H9 (cell line): ENCODE measurements at regions not wholly inside any gene's neighbourhood (a gene's known extent, or its start where the extent isn't known, plus 50 kb on each side); places are given as distances from the start of the nearest gene placed in this dataset.

Experiments
- DNase-seq: peaks from one replicate; pipeline ENCODE4 v3.0.0-alpha.2; 2017
- H2AFZ ChIP-seq: one replicate; pipeline ENCODE4 v1.6.1; 2013; ENCODE audit warnings: mild to moderate bottlenecking, low read length, control low read depth, moderate library complexity
- H2AK5ac ChIP-seq: 2 replicates; pipeline ENCODE4 v1.6.1; 2013; ENCODE audit warnings: low read length, control low read depth, mixed read lengths; ENCODE audit not compliant: insufficient read length
- H2BK120ac ChIP-seq: one replicate; pipeline ENCODE4 v1.6.1; 2013; ENCODE audit warnings: low read depth, mild to moderate bottlenecking, low read length, control low read depth, inconsistent platforms; ENCODE audit not compliant: poor library complexity, severe bottlenecking
- H2BK12ac ChIP-seq: 2 replicates; pipeline ENCODE4 v1.6.1; 2013; ENCODE audit warnings: low read length, control low read depth, mixed read lengths, low read depth; ENCODE audit not compliant: insufficient read length
- H2BK15ac ChIP-seq: 2 replicates; pipeline ENCODE4 v1.6.1; 2013; ENCODE audit warnings: low read depth, low read length, control low read depth
- H2BK20ac ChIP-seq: one replicate; pipeline ENCODE4 v1.6.1; 2013; ENCODE audit warnings: low read depth, mild to moderate bottlenecking, low read length, control low read depth, inconsistent platforms; ENCODE audit not compliant: poor library complexity, severe bottlenecking
- H2BK5ac ChIP-seq: 2 replicates; pipeline ENCODE4 v1.6.1; 2013; ENCODE audit warnings: low read length, control low read depth, mixed read lengths; ENCODE audit not compliant: insufficient read length
- H3K14ac ChIP-seq: 2 replicates; pipeline ENCODE4 v1.6.1; 2013; ENCODE audit warnings: low read length, control low read depth; ENCODE audit not compliant: insufficient read depth
- H3K18ac ChIP-seq: 2 replicates; pipeline ENCODE4 v1.6.1; 2013; ENCODE audit warnings: low read depth, mild to moderate bottlenecking, mixed read lengths, low read length, control low read depth; ENCODE audit not compliant: insufficient read length
- H3K23ac ChIP-seq: 2 replicates; pipeline ENCODE4 v1.6.1; 2013; ENCODE audit warnings: low read length, control low read depth, mixed read lengths, low read depth; ENCODE audit not compliant: insufficient read length
- H3K23me2 ChIP-seq: 2 replicates; pipeline ENCODE4 v1.6.1; 2013; ENCODE audit warnings: low read depth, mild to moderate bottlenecking, mixed read lengths, low read length, control low read depth; ENCODE audit not compliant: insufficient read length, poor library complexity, severe bottlenecking
- H3K27ac ChIP-seq: 2 replicates; pipeline ENCODE4 v1.5.1; 2013; ENCODE audit warnings: low read length, control low read depth, mixed read lengths, low read depth; ENCODE audit not compliant: insufficient read length
- H3K27me3 ChIP-seq: 2 replicates; pipeline ENCODE4 v1.6.1; 2013; ENCODE audit warnings: low read length, control low read depth, inconsistent platforms; ENCODE audit not compliant: insufficient read depth
- H3K4ac ChIP-seq: 2 replicates; pipeline ENCODE4 v1.6.1; 2013; ENCODE audit warnings: low read depth, mild to moderate bottlenecking, control low read depth, inconsistent platforms, low read length, moderate library complexity
- H3K4me1 ChIP-seq: 2 replicates; pipeline ENCODE4 v1.6.1; 2013; ENCODE audit warnings: low read length, control low read depth, inconsistent platforms; ENCODE audit not compliant: insufficient read depth
- H3K4me2 ChIP-seq: 2 replicates; pipeline ENCODE4 v1.6.1; 2013; ENCODE audit warnings: low read length, control low read depth, mixed read lengths; ENCODE audit not compliant: insufficient read length, insufficient read depth
- H3K56ac ChIP-seq: 2 replicates; pipeline ENCODE4 v1.6.1; 2013; ENCODE audit warnings: low read depth, mild to moderate bottlenecking, mixed read lengths, low read length, control low read depth; ENCODE audit not compliant: insufficient read length
- H3K79me1 ChIP-seq: 2 replicates; pipeline ENCODE4 v1.6.1; 2013; ENCODE audit warnings: low read depth, mild to moderate bottlenecking, moderate library complexity, low read length, control low read depth, inconsistent platforms; ENCODE audit not compliant: insufficient read depth, poor library complexity, severe bottlenecking
- H3K79me2 ChIP-seq: 2 replicates; pipeline ENCODE4 v1.6.1; 2013; ENCODE audit warnings: low read length, control low read depth, inconsistent platforms; ENCODE audit not compliant: insufficient read depth
- H3K9ac ChIP-seq: 2 replicates; pipeline ENCODE4 v1.6.1; 2013; ENCODE audit warnings: low read length, control low read depth, mixed read lengths; ENCODE audit not compliant: insufficient read length; ENCODE audit errors: extremely low read depth
- H3K9me3 ChIP-seq: one replicate; pipeline ENCODE4 v1.6.1; 2013; ENCODE audit warnings: low read depth, low read length, inconsistent platforms; ENCODE audit not compliant: control insufficient read depth
- H3T11ph ChIP-seq: one replicate; pipeline ENCODE4 v1.6.1; 2013; ENCODE audit warnings: mild to moderate bottlenecking, low read length, control low read depth, inconsistent platforms
- H4K20me1 ChIP-seq: one replicate; pipeline ENCODE4 v1.6.1; 2013; ENCODE audit not compliant: control insufficient read depth, insufficient read length, insufficient read depth
- H4K5ac ChIP-seq: 2 replicates; pipeline ENCODE4 v1.6.1; 2013; ENCODE audit warnings: low read depth, mild to moderate bottlenecking, mixed read lengths, low read length, control low read depth; ENCODE audit not compliant: insufficient read length
- H4K8ac ChIP-seq: replicated peaks from 2 replicates; pipeline ENCODE4 v1.6.1; 2013; ENCODE audit warnings: low read length, control low read depth, mixed read lengths, low read depth; ENCODE audit not compliant: insufficient read length
- H4K91ac ChIP-seq: 2 replicates; pipeline ENCODE4 v1.6.1; 2013; ENCODE audit warnings: low read depth, mild to moderate bottlenecking, moderate library complexity, mixed read lengths, low read length, control low read depth; ENCODE audit not compliant: insufficient read length
- H3K27ac Mint-ChIP-seq, 3 experiments: 2 replicates in 2 of 3; 3 replicates in 1 of 3; pipeline ENCODE4 v1.8.0; 2020 to 2021; ENCODE audit warnings: mixed read lengths in 3 of 3, mild to moderate bottlenecking in 1 of 3, moderate library complexity in 1 of 3
- H3K27me3 Mint-ChIP-seq: 2 replicates; pipeline ENCODE4 v1.8.0; 2021; ENCODE audit warnings: low read depth, mild to moderate bottlenecking, moderate library complexity, mixed read lengths
- H3K36me3 Mint-ChIP-seq, 3 experiments: 2 replicates in 2 of 3; 3 replicates in 1 of 3; pipeline ENCODE4 v1.8.0; 2020 to 2021; ENCODE audit warnings: low read depth in 3 of 3, mixed read lengths in 3 of 3; ENCODE audit not compliant: insufficient read depth in 1 of 3
- H3K4me1 Mint-ChIP-seq, 2 experiments: 2 replicates each; pipeline ENCODE4 v1.8.0; 2020; ENCODE audit warnings: mixed read lengths in 2 of 2
- H3K4me3 Mint-ChIP-seq, 2 experiments: 2 replicates in 1 of 2; 3 replicates in 1 of 2; pipeline ENCODE4 v1.8.0; 2020 to 2021; ENCODE audit warnings: mild to moderate bottlenecking in 2 of 2, mixed read lengths in 2 of 2, moderate library complexity in 1 of 2
- H3K9me3 Mint-ChIP-seq, 2 experiments: 2 replicates in 1 of 2; 3 replicates in 1 of 2; pipeline ENCODE4 v1.8.0; 2020; ENCODE audit warnings: mild to moderate bottlenecking in 2 of 2, mixed read lengths in 2 of 2, moderate library complexity in 1 of 2
- WGBS: extraction: QIAGEN DNeasy Blood & Tissue Kit; methylation state at CpG from one replicate; pipeline ENCODE4 v1.1.7; 2013; ENCODE audit warnings: missing lambda C conversion rate, low lambda C conversion rate, mixed read lengths; ENCODE audit not compliant: insufficient read length; ENCODE audit errors: extremely low coverage; 5-methylcytosine and 5-hydroxymethylcytosine counted together
- TF ChIP-seq, protein P1 (sequence below): fragments of 200-600 bp; sonication (generic); conservative IDR thresholded peaks from 3 replicates; pipeline ENCODE4 v1.8.0; 2021; ENCODE audit warnings: antibody characterized with exemption, mild to moderate bottlenecking

DNA sequence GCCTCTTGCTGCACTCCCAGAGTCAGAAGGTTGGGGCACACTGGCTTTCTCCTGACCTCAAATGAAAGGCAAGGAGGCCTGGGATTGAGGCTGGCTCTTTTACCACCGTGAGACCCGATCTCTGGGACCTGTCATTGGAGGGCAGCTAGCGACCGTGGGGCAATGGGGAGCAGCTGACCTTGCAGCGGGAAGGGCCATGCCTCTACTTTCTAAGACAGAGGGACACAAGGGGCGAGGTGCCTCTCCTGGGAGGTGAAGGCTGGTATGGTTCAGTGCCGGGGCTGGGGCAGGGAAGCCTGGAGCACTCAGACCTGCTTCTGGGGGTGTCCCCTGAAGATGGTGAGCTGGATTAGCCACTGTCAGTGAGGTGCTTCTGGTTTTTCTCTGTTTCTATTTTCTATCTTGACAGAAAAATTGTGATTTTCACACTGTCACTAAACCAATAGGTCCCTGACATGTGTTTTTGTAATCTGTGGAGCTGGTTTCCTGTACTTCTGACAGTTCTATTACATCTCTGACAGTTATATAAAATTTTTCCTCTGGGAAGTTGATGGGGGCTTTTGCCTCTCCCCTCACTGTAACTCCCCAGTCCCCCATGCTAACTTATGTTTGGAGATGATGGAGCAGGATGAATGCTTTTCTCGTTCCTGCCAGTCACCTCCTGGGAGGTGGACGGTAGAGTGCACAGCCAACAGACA is 340.8 kb downstream of the RPS24 start:
- Histone ChIP-seq H3K4me2 (no peak overlapping the region), H3K27ac (no peak overlapping the region), H2BK5ac (no peak overlapping the region), H2AFZ (no peak overlapping the region), H2AK5ac (no peak overlapping the region), H4K91ac (no peak overlapping the region), H2BK120ac (no peak overlapping the region), H3K9ac (no peak overlapping the region), H3K9me3 (no peaks in the 10 kb centered on the region), H3K79me1 (no peaks in the 10 kb centered on the region), H4K20me1 (no peaks in the 10 kb centered on the region), H2BK12ac (no peak overlapping the region), H3T11ph (no peak overlapping the region), H3K4ac (no peak overlapping the region), H4K8ac (no peak overlapping the region), H2BK15ac (no peak overlapping the region), H3K14ac (no peak overlapping the region), H3K79me2 (no peaks in the 10 kb centered on the region), H2BK20ac (no peak overlapping the region), H3K27me3 (no peaks in the 10 kb centered on the region), H3K23me2 (no peaks in the 10 kb centered on the region), H3K23ac (no peak overlapping the region), H3K18ac (no peak overlapping the region), H4K5ac (no peak overlapping the region), H3K4me1 (no peaks in the 10 kb centered on the region), H3K56ac (no peak overlapping the region)
- Mint-ChIP-seq H3K27ac (no peak overlapping the region), H3K27me3 (peaks cover 67% of the 10 kb centered on the region), H3K9me3 (peaks cover 7% of the 10 kb centered on the region in 2 experiments), H3K4me1 (peaks cover 31 to 36% of the 10 kb centered on the region in 2 experiments), H3K4me3 (no peak overlapping the region), H3K36me3 (peaks cover 3 to 8% (median 7%) of the 10 kb centered on the region in 3 experiments; a peak in 4 of 7 replicates)
- TF ChIP-seq, protein P1, sequence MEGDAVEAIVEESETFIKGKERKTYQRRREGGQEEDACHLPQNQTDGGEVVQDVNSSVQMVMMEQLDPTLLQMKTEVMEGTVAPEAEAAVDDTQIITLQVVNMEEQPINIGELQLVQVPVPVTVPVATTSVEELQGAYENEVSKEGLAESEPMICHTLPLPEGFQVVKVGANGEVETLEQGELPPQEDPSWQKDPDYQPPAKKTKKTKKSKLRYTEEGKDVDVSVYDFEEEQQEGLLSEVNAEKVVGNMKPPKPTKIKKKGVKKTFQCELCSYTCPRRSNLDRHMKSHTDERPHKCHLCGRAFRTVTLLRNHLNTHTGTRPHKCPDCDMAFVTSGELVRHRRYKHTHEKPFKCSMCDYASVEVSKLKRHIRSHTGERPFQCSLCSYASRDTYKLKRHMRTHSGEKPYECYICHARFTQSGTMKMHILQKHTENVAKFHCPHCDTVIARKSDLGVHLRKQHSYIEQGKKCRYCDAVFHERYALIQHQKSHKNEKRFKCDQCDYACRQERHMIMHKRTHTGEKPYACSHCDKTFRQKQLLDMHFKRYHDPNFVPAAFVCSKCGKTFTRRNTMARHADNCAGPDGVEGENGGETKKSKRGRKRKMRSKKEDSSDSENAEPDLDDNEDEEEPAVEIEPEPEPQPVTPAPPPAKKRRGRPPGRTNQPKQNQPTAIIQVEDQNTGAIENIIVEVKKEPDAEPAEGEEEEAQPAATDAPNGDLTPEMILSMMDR: no peak
- WGBS: no CpG with 5 or more reads among the region's 9 CpGs
- no peak for DNase-seq
